ENCODE measurements at regions not wholly inside any gene's neighbourhood (a gene's known extent, or its start where the extent isn't known, plus 50 kb on each side); places are given as distances from the start of the nearest gene placed in this dataset.

DNA sequence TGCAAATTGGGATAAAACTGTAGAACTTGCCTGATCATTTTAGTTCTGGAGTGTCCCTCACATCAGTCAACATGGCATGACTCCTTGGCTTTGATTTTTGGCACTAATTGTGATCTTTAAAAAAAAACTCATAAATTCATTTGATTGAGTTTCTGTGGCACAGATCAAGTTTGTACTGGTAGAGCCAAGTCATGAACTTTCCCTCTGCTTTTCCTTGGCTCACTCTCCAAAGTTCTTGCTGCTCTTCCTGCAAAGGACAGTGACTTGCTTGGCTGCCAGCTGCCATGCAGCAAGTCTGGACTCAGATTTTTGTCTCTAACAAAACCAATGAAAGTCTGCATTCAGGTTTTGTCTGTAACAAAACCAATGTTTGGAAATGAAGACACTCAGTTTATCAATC, 115.5 kb downstream of the RFX6 start:
- Histone ChIP-seq H2BK120ac (ENCODE audit: low read depth, low read length) (no peak overlapping the region), H3K27me3 (ENCODE audit: control insufficient read depth in 3 of 3, insufficient read depth in 3 of 3, low read depth in 1 of 3, low read length in 3 of 3) (no peaks in the 10 kb centered on the region), H3K9ac (ENCODE audit: low read depth, low read length, poor library complexity) (no peak overlapping the region), H4K8ac (ENCODE audit: low read depth, low read length) (no peak overlapping the region), H2BK12ac (ENCODE audit: low read length) (no peak overlapping the region), H3K4me1 (ENCODE audit: control insufficient read depth in 2 of 2, insufficient read depth in 1 of 2, low read depth in 1 of 2, low read length in 2 of 2) (no peaks in the 10 kb centered on the region), H3K9me3 (replicated peaks in 1 of 2; ENCODE audit: control insufficient read depth in 2 of 2, insufficient read depth in 1 of 2, low read depth in 1 of 2, low read length in 2 of 2) (no peaks in the 10 kb centered on the region), H4K91ac (ENCODE audit: low read depth, low read length, poor library complexity) (no peak overlapping the region), H2BK15ac (ENCODE audit: low read length) (no peak overlapping the region), H3K4me3 (ENCODE audit: low read length in 2 of 2) (no peak overlapping the region), H3K14ac (ENCODE audit: low read length) (no peak overlapping the region), H3K23ac (ENCODE audit: low read depth, low read length, poor library complexity) (no peak overlapping the region), H3K27ac (replicated peaks; ENCODE audit: low read length) (no peak overlapping the region), H2AK5ac (ENCODE audit: low read depth, low read length) (no peak overlapping the region), H2BK5ac (ENCODE audit: low read length) (no peak overlapping the region), H2AFZ (ENCODE audit: low read length) (no peak overlapping the region), H3K79me1 (ENCODE audit: low read depth, low read length) (no peaks in the 10 kb centered on the region), H3K36me3 (replicated peaks in 1 of 2; ENCODE audit: control insufficient read depth in 2 of 2, insufficient read depth in 2 of 2, low read length in 2 of 2) (no peaks in the 10 kb centered on the region), H3K4ac (ENCODE audit: low read length) (no peak overlapping the region), H3K4me2 (ENCODE audit: insufficient read depth, low read length, poor library complexity, severe bottlenecking) (no peak overlapping the region), H3K18ac (ENCODE audit: low read length) (no peak overlapping the region)
- no peak for DNase-seq (ENCODE audit: low spot score)

GRCh38 chr6:116994447-116994846, 117.4 kb downstream of the RFX6 start:
- Histone ChIP-seq H2BK120ac (ENCODE audit: low read depth, low read length) (no peak overlapping the region), H2BK5ac (ENCODE audit: low read length) (no peak overlapping the region), H3K36me3 (replicated peaks in 1 of 2; ENCODE audit: control insufficient read depth in 2 of 2, insufficient read depth in 2 of 2, low read length in 2 of 2) (no peaks in the 10 kb centered on the region), H4K8ac (ENCODE audit: low read depth, low read length) (no peak overlapping the region), H3K9me3 (replicated peaks in 1 of 2; ENCODE audit: control insufficient read depth in 2 of 2, insufficient read depth in 1 of 2, low read depth in 1 of 2, low read length in 2 of 2) (no peaks in the 10 kb centered on the region), H3K23ac (ENCODE audit: low read depth, low read length, poor library complexity) (no peak overlapping the region), H3K4me1 (ENCODE audit: control insufficient read depth in 2 of 2, insufficient read depth in 1 of 2, low read depth in 1 of 2, low read length in 2 of 2) (no peaks in the 10 kb centered on the region), H3K27ac (replicated peaks; ENCODE audit: low read length) (no peak overlapping the region), H2BK15ac (ENCODE audit: low read length) (no peak overlapping the region), H3K4me2 (ENCODE audit: insufficient read depth, low read length, poor library complexity, severe bottlenecking) (no peak overlapping the region), H4K91ac (ENCODE audit: low read depth, low read length, poor library complexity) (no peak overlapping the region), H2AK5ac (ENCODE audit: low read depth, low read length) (no peak overlapping the region), H3K79me1 (ENCODE audit: low read depth, low read length) (no peaks in the 10 kb centered on the region), H2BK12ac (ENCODE audit: low read length) (no peak overlapping the region), H2AFZ (ENCODE audit: low read length) (no peak overlapping the region), H3K18ac (ENCODE audit: low read length) (no peak overlapping the region), H3K4me3 (ENCODE audit: low read length in 2 of 2) (no peak overlapping the region), H3K4ac (ENCODE audit: low read length) (no peak overlapping the region), H3K9ac (ENCODE audit: low read depth, low read length, poor library complexity) (no peak overlapping the region), H3K27me3 (ENCODE audit: control insufficient read depth in 3 of 3, insufficient read depth in 3 of 3, low read depth in 1 of 3, low read length in 3 of 3) (no peaks in the 10 kb centered on the region), H3K14ac (ENCODE audit: low read length) (no peak overlapping the region)
- WGBS, 2 donors (ENCODE audit: extremely low coverage in 2 of 2, insufficient read length in 2 of 2, insufficient replicate concordance in 1 of 2): no CpG with 5 or more reads among the region's 5 CpGs
- DNase-seq (ENCODE audit: low spot score): no peak

DNA sequence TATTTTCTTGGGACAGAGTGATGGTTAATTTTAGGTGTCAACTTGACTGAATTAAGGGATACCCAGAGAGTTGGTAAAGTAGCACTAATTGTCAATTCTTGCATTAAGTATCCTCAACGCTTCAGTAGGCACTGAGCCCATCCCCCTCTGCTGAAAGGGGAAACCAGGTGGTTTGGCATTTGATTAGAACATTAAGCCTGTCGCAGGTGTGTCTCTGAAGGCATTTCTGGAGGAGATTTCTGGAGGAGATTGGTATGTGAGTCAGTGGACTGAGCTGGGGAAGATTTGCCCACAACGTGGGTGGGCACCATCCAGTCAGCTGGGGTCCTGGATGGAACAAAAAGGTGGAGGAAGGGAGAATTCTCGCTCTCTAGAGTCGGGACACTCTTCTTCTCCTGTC, 119.8 kb downstream of the RFX6 start:
- Histone ChIP-seq H3K23ac (ENCODE audit: low read depth, low read length, poor library complexity) (no peak overlapping the region), H3K79me1 (ENCODE audit: low read depth, low read length) (no peaks in the 10 kb centered on the region), H3K9me3 (replicated peaks in 1 of 2; ENCODE audit: control insufficient read depth in 2 of 2, insufficient read depth in 1 of 2, low read depth in 1 of 2, low read length in 2 of 2) (no peaks in the 10 kb centered on the region), H3K4me1 (ENCODE audit: control insufficient read depth in 2 of 2, insufficient read depth in 1 of 2, low read depth in 1 of 2, low read length in 2 of 2) (no peaks in the 10 kb centered on the region), H3K14ac (ENCODE audit: low read length) (no peak overlapping the region), H3K27me3 (ENCODE audit: control insufficient read depth in 3 of 3, insufficient read depth in 3 of 3, low read depth in 1 of 3, low read length in 3 of 3) (no peaks in the 10 kb centered on the region), H2AFZ (ENCODE audit: low read length) (no peak overlapping the region), H3K4me2 (ENCODE audit: insufficient read depth, low read length, poor library complexity, severe bottlenecking) (no peak overlapping the region), H3K27ac (replicated peaks; ENCODE audit: low read length) (no peak overlapping the region), H3K4ac (ENCODE audit: low read length) (no peak overlapping the region), H3K18ac (ENCODE audit: low read length) (no peak overlapping the region), H3K36me3 (replicated peaks in 1 of 2; ENCODE audit: control insufficient read depth in 2 of 2, insufficient read depth in 2 of 2, low read length in 2 of 2) (no peaks in the 10 kb centered on the region), H3K4me3 (ENCODE audit: low read length in 2 of 2) (no peak overlapping the region), H2BK15ac (ENCODE audit: low read length) (no peak overlapping the region), H2AK5ac (ENCODE audit: low read depth, low read length) (no peak overlapping the region), H4K8ac (ENCODE audit: low read depth, low read length) (no peak overlapping the region), H2BK12ac (ENCODE audit: low read length) (no peak overlapping the region), H2BK5ac (ENCODE audit: low read length) (no peak overlapping the region), H2BK120ac (ENCODE audit: low read depth, low read length) (no peak overlapping the region), H3K9ac (ENCODE audit: low read depth, low read length, poor library complexity) (no peak overlapping the region), H4K91ac (ENCODE audit: low read depth, low read length, poor library complexity) (no peak overlapping the region)
- DNase-seq (ENCODE audit: low spot score): no peak
- WGBS, 2 donors (ENCODE audit: extremely low coverage in 2 of 2, insufficient read length in 2 of 2, insufficient replicate concordance in 1 of 2): no CpG with 5 or more reads among the region's 5 CpGs

- Histone ChIP-seq H2BK12ac (ENCODE audit: low read length) (no peak overlapping the region), H4K91ac (ENCODE audit: low read depth, low read length, poor library complexity) (no peak overlapping the region), H4K8ac (ENCODE audit: low read depth, low read length) (no peak overlapping the region), H2BK5ac (ENCODE audit: low read length) (no peak overlapping the region), H3K79me1 (ENCODE audit: low read depth, low read length) (no peaks in the 10 kb centered on the region), H3K4me3 (ENCODE audit: low read length in 2 of 2) (no peak overlapping the region), H3K9ac (ENCODE audit: low read depth, low read length, poor library complexity) (no peak overlapping the region), H3K4ac (ENCODE audit: low read length) (no peak overlapping the region), H2BK120ac (ENCODE audit: low read depth, low read length) (no peak overlapping the region), H3K4me2 (ENCODE audit: insufficient read depth, low read length, poor library complexity, severe bottlenecking) (no peak overlapping the region), H3K27ac (replicated peaks; ENCODE audit: low read length) (no peak overlapping the region), H3K9me3 (replicated peaks in 1 of 2; ENCODE audit: control insufficient read depth in 2 of 2, insufficient read depth in 1 of 2, low read depth in 1 of 2, low read length in 2 of 2) (no peaks in the 10 kb centered on the region), H3K14ac (ENCODE audit: low read length) (no peak overlapping the region), H3K27me3 (ENCODE audit: control insufficient read depth in 3 of 3, insufficient read depth in 3 of 3, low read depth in 1 of 3, low read length in 3 of 3) (no peaks in the 10 kb centered on the region), H3K23ac (ENCODE audit: low read depth, low read length, poor library complexity) (no peak overlapping the region), H3K18ac (ENCODE audit: low read length) (no peak overlapping the region), H2AFZ (ENCODE audit: low read length) (no peak overlapping the region), H3K4me1 (ENCODE audit: control insufficient read depth in 2 of 2, insufficient read depth in 1 of 2, low read depth in 1 of 2, low read length in 2 of 2) (no peaks in the 10 kb centered on the region), H2BK15ac (ENCODE audit: low read length) (no peak overlapping the region), H2AK5ac (ENCODE audit: low read depth, low read length) (no peak overlapping the region), H3K36me3 (replicated peaks in 1 of 2; ENCODE audit: control insufficient read depth in 2 of 2, insufficient read depth in 2 of 2, low read length in 2 of 2) (no peaks in the 10 kb centered on the region)
- DNase-seq (ENCODE audit: low spot score): no peak
- no CpG with 5 or more reads among the region's 6 CpGs for WGBS, 2 donors (ENCODE audit: extremely low coverage in 2 of 2, insufficient read length in 2 of 2, insufficient replicate concordance in 1 of 2)
Observed at GRCh38 chr6:116997496-116997895, 120.5 kb downstream of the RFX6 start.
